Mammary epithelial cell (primary cell): ENCODE measurements at regions not wholly inside any gene's neighbourhood (a gene's known extent, or its start where the extent isn't known, plus 50 kb on each side); places are given as distances from the start of the nearest gene placed in this dataset.

Experiments used
- CTCF ChIP-seq, 2 donors: IDR thresholded peaks in 1 of 2; conservative IDR thresholded peaks in 1 of 2; 2 replicates each; pipeline ENCODE4 v1.5.1; 2011 to 2012; ENCODE audit warnings: inconsistent platforms in 2 of 2, low read length in 2 of 2, mild to moderate bottlenecking in 2 of 2, control low read depth in 1 of 2, low read depth in 1 of 2; ENCODE audit not compliant: insufficient read depth in 1 of 2; ENCODE audit errors: extremely low read depth in 1 of 2
- EZH2 ChIP-seq: IDR thresholded peaks from 2 replicates; pipeline ENCODE4 v1.6.1; 2012; ENCODE audit warnings: low read length, inconsistent platforms, borderline replicate concordance

- TF ChIP-seq EZH2 (no peak), CTCF (conservative IDR thresholded peaks at IDR 0.05 in 1 of 2, IDR thresholded peaks at IDR 0.05 in 1 of 2; ENCODE audit: extremely low read depth in 1 of 2, insufficient read depth in 1 of 2, low read depth in 1 of 2, low read length in 2 of 2) (no peak)
Observed at GRCh38 chr6:119636060-119636459, 286.5 kb upstream of the MAN1A1 start.
